Astrocyte of the hippocampus (primary cell): ENCODE measurements at regions not wholly inside any gene's neighbourhood (a gene's known extent, or its start where the extent isn't known, plus 50 kb on each side); places are given as distances from the start of the nearest gene placed in this dataset.
A peak's percentile ranks its signal among the peaks of the same experiment; 100 is the strongest.

Experiments used
- DNase-seq: peaks from one replicate; pipeline ENCODE4 v3.0.0; 2011; ENCODE audit warnings: low read depth, low spot score

DNA sequence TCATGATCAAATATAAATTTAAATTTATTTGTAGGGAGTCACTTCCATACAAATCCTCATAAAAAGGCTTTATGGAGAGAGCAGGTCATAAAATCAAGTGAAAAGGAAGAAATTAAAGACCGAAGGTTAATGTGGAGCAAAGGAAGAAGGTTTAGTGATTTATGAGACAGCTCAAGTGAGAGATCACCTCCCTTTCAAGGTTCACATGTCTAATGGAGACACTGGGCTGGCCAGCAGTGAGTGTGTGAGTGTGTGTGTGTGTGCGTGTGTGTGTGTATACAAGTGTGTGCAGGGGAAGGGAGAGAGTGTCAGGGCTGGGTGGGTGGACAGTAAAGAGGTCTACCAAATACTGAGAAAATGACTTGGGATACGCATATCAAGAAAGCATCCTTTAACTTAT, 251.2 kb downstream of the FAT3 start:
- no peak for DNase-seq

DNA sequence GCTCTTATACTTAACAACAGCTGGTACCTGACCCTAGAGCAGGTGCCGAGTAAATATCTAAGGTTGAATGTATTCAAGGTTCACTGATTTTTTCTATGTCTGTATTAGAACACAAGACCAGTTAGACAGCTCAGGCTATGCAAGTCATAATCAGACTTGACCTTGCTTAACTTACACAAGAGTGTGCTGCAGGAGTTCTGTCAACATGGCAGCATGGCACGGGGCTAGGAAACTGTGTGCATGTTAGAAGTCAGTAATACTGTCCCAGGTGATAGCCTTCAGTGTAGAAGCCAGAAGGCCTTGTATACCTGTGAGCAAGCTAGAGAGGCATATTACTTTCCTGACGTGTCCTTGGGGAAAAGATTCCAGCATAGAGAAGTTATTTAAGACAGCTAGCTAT, 253.1 kb downstream of the FAT3 start:
- no peak for DNase-seq

DNA sequence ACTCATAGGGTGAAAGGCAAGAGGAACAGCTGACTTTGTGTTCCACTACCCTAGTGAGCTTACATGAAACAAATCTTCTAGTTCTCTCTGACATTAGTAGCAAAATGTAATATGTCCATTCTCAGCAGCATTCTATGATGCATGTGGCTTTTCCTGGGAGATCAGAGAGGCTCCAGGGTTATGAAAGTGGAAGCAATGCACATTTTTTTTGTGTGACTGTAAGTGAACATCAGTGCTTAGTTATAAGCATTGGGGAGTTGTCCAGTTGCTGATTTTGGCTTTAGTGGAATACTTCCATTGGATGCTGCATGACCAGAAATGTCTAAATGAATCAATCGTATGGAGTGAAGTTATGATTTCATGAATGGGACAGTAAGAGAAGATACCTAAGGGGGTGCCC, 255.9 kb downstream of the FAT3 start:
- DNase-seq: peak; percentile 3

DNA sequence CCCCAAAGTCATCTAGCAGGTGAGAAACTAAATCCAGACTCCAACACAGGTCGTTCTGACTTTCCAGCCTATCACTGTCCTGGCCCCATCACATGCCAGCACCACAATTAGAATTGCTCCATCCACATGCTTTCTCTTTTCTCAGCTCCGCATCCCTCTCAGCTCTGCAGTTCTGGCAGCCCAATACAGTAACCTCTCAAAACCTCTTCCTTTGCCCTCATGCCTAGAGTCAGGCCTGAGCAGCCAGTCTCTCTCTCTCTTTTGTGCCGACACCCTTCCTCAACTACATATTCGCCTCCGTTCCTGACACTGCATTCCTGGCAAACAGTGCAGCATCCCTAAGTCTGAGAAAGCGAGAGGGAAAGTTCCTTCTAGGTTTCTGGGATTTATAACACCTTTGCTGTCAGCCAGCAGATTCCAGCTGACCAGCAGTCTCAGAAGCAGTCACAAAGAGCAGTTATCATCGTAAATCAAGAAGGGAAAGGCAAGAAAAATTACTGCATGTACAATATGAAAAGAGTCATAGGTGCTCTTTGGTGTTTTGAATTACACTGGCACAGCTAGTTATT, 258.0 kb downstream of the FAT3 start:
- no peak for DNase-seq

DNA sequence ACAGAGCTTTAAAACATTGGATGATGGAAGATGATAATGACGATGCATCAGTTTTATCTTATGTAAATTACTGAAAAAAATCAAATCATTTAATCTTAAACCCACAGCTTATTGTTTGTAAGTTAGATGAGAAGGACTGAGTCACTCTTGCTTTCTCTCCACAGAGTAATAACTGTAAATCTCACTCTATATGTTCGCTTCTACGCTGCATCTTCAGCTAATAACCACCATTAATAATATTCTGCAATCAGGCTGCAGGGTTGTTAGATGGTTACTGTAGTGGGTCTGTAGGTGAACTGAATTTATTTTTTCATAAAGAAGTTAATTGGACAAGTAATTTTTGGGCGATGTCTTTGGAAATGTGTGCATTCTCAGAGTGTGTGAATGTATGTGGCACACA, 260.0 kb downstream of the FAT3 start:
- no peak for DNase-seq

DNA sequence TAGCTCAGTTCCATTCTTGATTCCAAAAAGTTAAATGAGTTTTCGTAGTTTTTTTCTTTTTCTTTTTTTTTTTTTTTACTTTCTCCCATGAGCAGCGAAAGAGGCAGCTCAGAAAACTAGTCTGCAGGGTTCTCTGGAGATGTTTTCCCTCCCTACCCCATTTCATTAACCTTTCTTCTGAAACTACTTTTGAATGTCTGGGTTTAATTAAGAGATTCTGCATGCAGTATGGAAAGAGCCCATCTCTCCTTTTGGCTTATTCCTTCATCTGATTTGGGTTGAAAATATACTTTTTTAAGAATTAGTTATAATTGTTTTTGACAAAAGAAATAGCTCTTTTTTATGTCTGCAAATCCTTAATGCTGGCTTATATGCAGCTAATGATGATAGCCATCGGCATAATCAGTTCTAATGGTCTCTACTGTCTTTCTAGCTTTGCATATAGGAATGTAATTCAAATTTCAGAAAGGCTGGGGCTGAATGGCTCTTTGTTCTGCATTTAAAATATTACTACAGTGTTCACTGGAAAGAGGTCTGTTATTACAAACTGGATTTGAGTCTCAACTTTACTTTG, 265.3 kb downstream of the FAT3 start:
- no peak for DNase-seq

DNA sequence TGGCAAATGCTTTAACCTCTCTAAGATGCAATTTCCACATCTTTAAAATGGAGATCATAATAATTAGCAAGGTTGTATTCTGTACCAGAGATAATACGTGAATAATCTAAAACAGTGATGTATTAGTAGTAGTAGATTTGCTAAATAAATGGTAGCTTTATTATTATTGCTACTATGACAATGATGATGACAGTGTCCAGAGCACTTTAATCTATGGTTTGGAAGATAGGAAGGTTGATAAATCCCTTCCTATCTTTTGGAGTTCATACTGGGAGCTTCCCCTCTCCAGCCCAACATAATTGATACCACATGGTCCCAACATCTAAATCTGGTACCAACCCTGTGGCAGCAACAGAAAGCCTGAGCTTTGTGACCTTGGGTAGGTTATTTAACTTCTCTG, 267.8 kb downstream of the FAT3 start:
- DNase-seq: no peak

DNA sequence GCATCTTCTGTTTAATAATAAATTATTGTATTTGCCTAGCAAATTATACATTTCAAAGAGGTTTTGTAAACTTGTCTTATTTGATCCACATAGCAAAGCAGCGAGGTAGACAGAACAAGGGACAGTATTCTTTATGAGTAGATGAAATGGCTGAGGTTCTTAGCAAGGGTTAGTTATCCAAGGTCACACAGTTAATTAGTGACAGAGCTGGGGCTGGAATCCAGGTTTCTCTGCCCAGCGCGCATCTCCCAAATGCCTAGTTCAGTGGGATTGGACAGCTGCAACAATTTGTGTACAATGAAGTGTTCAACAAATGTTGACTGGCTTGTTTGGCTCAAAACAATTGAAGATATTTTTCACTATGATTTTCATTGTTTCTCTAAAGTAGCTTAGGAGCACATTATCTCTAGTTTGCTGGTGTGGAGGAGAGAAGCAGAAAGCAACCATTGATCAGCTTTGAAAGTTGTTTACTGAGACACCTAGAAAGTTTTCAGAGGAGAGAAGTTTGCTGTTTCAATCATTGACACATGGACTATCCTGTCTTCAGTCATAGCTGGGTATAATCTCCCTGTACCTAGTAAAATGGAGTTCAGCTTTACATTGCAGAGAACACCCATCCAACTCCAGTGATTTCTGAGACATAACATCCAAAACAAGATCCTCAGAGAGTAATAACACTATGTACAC, 270.6 kb downstream of the FAT3 start:
- DNase-seq: no peak

DNA sequence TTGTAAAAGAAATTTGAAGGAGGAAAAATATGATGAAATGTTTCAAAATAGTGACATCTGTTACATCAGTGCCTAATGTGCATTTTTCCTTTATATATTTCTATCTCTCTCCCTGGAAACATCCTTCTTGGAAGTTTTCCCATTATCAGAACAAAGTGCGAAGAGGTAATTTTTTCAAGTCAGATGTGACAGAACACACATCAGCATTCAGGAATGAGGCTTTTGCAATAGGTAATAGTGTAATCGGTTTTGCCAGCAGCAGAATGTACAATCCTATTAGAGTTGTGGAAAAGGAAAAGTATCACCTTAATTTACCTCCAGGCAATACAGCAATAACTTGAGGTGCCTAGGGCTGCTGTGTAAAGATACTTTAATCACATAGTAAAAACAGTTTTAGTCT, 275.8 kb downstream of the FAT3 start:
- DNase-seq: no peak

DNA sequence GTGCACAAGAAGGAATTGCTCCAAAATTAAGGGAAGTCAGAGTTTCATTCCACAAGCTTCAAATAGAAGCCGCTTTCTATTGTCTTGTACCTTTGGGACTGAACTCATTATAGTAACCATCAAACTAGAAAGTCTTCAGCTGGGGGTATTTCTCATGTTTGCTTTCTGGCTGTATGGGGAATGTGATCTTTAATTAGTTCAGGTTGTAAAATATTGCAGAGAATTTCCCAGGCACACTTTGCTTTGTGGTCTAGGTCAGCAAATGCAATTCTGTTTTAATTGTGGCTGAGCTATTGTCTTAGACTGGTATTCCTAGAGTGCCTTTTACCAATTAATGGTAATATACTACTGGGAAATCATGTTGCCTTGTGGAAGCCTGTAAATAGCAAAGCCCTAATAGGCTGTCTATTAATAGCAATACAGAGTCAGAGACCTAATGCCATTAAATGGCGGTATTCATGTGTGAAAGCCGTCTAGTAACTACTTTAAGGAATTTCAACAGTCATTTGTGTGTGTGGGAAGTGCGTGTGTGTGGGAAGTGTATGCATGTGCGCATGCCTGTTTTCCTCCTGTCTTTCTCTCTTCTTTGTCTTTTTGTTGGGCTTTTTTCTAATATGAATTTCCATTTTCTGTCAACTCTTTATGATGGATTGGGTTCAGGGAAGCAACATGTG, 276.6 kb downstream of the FAT3 start:
- DNase-seq: peak; percentile 58

DNA sequence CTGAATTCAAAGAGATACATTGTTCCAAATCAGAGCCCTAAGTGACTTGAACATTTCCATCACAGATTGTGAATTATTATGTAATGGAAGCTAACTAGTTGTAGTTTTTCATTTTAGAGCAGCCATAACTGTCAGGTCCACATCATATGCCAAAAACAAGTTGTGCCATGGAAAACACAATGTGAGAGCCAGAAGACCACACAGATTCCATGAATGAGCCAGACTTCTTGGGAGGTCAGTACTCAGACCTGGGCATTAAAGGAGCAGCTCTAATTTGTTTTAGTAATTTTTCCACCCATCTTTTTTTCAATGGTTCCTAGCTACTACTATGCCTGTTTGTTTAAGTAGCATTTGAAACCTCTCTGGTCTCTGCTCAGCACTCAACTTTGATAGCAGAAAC, 279.4 kb downstream of the FAT3 start:
- no peak for DNase-seq

DNA sequence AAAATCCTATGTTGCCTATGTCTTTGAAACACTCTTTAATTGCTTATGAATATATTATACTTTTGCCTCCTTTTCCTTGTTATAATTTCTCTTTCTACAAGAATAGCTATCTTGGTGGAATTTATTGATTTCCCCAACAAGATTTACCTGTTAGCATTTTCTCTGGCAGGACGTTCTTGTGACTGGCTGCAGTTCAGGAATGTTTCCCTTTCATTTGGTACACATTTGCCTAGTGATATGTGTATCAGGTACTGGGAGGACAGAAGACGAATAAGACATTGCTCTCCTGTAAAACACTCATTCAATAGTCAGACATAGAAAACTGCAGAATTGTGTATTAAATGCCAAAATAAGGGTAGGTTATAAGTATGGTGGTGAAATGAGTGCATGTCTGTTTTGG, 279.9 kb downstream of the FAT3 start:
- no peak for DNase-seq

DNA sequence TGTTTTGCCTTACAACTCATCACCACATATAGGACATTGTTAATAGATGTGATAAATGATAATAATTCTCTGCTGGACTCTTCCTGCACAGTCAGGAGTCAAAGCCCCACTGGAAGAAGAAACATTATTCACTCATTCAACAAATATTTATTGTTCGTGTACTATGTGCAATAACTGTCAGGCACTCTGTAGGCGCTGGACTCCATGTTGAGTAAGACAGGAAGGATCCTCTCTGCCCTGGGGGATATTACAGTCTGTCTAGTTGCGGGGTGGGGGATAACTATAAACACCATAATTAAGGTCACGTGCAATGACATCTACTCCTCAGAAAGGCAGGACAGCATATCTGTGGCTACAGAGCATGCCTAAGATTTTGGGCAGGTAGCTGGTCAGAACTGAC, 281.1 kb downstream of the FAT3 start:
- no peak for DNase-seq

DNA sequence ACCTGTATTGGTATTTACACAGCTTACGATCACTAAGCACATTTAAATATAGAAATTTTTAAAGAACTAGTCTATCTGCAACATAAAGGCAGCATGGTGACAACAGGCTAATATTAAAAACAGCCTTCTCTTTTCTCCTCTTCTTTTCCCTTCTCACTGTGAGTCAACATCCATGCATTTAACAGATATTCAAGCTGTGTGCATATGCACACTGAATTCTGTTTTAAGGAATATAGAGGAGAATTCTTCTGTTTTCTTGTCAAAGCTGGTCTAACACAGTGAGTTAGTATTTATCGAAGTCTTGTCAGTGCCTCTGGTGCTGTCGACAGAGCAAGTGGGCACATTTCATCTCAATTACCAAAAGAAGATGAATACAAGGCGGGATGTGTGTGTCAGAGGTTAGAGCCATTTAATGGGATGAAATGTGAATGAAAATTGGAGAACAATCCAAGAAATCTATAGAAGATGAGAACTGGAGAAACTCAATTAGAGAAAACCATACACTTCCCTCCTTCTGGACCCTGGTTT, 282.3 kb downstream of the FAT3 start:
- DNase-seq: no peak

DNA sequence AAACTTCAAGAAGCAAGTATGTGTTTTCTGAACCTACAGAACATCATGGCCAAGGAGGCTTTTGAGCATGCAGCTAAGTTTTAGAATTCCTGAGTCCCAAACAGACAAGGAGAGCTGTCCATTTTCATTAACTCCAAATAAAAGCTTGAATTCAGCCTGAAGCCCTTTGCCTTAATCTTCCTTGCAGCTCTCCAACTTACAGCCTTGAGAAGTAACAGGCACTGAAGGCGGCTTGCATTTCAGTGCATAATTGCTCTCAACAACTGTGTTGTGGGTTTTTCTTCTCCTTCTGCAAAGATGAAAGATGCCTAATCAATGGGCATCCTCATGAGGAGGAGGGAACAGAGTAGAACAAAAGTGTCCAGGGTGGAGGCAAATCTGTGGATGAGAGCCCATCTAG, 286.0 kb downstream of the FAT3 start:
- DNase-seq: no peak

DNA sequence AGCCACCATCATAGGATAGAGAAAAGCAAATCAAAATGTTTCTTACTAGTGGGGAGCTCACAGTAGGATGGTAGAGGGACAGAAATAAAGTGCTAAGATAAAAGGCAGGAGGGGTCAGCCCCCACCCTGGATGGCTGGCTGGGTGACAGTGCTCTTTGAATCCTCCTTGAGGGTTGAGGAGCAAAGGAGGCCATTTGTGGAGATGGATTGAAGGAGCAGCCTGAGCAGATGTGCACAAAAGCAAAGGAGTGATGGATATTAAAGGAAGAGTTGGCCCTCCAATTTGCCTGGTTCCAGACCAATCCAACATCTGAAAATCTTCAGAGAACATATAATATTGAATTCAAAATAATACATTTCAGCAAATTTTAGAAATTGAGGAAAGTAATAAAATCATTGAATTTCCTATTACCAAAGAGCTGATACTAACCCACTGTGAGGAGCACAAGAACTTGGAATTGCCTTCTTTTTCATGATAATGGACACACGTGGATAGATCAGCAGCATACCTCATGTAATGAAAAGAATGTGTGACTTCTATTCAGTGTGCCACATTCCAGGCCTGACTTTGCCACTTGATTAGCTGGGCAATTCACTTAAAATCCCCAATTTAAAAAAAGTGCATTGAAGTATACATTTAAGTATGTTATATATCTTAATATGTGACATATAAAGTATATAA, 287.0 kb downstream of the FAT3 start:
- DNase-seq: no peak

DNA sequence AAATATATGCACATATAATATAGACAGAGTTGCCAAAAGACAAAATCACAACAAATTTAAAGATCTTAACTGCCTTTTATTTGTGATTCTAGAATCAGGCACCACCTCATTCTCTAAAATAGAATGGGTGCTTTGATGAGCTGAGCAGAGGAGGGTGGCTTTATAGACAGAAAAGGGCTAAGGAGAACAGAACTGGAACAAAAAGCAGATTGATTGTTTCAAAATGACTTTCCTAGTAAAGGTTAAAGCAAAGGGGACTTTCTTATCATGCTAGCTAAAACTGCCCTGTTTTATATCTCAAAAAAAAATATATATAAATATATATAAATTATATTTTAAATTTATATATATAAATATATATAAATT, 287.6 kb downstream of the FAT3 start:
- DNase-seq: no peak

DNA sequence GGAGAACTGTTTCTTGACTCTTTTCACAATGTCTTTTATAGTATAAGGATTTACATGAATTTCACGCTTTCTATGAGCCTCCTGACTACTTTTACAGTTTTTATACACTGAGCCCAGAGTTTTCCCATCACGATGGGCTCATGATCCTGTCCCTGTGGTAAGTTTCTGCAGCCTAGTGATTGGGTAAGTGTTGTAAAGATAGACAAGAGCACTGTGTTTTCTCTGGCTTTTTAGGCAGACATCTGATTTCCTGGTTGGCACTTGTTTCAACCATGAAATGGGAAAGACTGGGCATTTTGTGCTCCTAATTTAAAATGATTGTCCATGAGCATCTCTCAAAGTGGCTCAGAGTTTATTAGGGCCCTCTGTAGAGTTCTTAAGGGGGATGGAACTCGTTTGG, 299.0 kb downstream of the FAT3 start:
- no peak for DNase-seq

DNA sequence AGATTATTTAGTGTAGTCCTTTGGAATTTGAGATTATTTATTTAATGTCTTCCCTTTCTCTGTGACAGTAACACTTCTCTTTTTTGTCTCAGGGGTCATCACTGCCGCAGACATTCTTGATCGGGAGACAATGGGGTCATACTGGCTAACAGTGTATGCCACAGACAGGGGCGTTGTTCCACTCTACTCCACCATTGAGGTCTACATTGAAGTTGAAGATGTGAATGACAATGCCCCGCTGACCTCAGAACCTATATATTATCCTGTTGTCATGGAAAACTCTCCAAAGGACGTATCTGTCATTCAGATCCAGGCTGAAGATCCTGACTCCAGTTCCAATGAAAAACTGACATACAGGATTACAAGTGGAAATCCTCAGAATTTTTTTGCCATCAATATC, 299.9 kb downstream of the FAT3 start:
- no peak for DNase-seq

DNA sequence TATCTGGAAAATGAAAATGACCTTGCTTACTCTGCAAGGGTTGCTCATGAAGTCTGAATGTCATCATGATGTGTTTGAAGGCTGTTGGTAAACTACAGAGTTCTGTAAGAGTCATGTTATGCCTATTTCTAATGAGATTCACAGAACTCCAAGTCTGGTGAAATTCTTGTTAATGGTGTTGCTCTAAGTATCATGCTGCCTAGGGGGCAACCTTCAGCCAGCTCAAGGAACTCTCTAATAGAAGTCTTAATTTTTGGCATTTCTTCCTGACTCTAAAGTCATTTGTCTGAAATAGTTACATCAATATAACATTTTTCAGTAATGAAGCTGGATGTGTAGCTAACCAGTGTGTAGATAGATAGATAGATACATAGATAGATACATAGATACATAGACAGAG, 302.8 kb downstream of the FAT3 start:
- DNase-seq: peak; percentile 48

DNA sequence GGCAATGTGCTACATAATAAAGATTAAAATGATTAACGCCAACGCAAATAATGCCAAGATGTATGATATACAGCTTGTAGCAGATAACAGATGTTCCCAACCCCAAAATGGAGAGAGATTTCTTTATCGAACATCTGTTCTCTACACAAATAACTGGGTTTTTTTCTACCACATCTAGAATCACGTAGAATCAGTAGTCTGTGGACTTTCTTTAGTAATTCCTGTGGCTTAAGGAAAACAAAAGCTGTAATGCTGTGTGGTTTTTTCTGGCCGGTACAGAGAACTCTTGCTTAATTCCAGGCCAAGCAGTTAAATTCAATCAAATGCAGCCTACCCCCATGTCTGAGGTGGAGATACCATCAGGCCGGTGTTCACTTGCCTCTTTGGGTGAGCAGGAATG, 303.4 kb downstream of the FAT3 start:
- peak; percentile 90 for DNase-seq

DNA sequence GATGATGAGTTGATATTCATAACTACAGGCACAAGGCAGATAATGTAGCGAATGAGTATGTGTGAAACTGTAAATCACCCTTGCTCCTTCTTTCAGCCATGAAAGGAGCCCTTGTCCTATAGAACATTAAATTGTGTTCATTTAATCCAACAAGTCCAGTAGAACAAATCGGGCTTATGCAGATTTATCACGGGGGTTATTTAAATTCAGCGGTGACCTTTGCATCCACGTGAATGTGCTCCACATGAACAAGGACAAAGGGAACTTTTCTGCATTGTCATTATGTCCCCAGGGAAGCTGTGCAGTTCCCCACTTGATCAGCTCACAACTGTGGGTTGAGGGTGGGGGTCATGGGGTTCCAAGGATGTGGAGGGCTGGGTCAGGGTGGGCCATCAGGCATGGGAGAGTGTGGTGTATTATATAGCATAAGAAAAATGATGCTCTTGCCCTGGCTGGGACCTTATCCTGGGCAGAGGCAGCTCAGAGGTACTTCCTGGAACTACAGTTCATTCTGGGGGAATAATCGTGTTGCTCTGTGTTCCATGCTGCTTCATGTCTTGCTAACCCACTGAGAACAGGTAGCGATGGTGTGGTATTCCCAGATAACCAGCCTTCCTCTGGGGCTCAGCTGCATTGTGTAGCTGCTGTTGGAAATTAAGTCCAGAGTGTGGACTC, 306.6 kb downstream of the FAT3 start:
- DNase-seq: no peak
